ENCODE measurements at regions not wholly inside any gene's neighbourhood (a gene's known extent, or its start where the extent isn't known, plus 50 kb on each side); places are given as distances from the start of the nearest gene placed in this dataset.

DNA sequence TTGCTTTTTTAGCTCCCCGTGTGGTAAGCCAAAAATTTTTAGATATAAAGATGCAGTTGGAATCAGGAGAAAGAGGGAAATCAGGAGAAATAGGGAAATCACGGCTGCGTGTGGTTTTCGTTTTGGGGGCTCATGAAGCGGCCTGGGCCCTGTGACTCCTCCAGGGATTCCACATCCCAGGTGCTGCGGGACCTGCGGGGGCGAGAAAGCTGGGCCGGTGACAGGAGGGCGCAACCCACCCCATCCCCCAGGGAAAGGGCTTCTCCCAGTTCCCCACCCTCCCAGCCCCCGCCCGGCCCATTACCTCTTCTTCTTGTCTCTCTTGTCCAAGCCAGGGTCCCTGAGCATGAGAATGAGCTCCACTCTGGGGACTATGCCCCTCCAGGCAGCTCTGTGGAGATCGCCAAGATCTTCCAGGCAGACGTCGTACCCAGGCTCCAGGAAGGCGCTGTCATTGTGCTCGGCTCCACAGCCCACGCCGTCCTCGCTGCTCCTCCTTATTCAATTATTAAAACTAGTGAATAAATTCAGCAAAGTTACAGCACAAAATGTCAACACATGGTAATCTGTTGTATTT lies 111.0 kb downstream of the MRPL57 start:
- TF ChIP-seq, protein P1, sequence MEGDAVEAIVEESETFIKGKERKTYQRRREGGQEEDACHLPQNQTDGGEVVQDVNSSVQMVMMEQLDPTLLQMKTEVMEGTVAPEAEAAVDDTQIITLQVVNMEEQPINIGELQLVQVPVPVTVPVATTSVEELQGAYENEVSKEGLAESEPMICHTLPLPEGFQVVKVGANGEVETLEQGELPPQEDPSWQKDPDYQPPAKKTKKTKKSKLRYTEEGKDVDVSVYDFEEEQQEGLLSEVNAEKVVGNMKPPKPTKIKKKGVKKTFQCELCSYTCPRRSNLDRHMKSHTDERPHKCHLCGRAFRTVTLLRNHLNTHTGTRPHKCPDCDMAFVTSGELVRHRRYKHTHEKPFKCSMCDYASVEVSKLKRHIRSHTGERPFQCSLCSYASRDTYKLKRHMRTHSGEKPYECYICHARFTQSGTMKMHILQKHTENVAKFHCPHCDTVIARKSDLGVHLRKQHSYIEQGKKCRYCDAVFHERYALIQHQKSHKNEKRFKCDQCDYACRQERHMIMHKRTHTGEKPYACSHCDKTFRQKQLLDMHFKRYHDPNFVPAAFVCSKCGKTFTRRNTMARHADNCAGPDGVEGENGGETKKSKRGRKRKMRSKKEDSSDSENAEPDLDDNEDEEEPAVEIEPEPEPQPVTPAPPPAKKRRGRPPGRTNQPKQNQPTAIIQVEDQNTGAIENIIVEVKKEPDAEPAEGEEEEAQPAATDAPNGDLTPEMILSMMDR (IDR thresholded peaks at IDR 0.05), result no peak
- TF ChIP-seq EZH2 (IDR thresholded peaks at IDR 0.05) (no peak), EZH2phosphoT487 (IDR thresholded peaks at IDR 0.05) (no peak)

Data from neural progenitor cell (in vitro differentiated cells).